ENCODE measurements at regions not wholly inside any gene's neighbourhood (a gene's known extent, or its start where the extent isn't known, plus 50 kb on each side); places are given as distances from the start of the nearest gene placed in this dataset.

DNA sequence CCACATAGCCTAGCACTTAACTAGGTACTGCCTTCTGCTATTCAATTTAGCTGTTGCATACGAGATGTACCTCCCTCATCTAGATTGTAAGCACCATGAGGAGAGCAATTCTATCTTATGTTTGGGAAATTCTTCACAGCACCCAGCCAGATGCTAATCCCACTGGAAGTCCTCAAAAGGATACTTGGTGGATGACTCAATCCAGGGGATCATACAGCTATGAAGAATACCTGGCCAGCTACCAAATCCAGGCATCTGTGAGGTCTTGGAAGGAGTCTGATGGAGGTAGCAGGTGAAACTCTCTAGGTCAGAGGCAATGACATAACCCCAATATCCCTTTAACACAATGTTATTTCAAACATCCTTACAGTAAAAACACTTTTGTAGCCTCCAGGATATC is 167.8 kb upstream of the NCAM1 start:
- TF ChIP-seq, protein P1, sequence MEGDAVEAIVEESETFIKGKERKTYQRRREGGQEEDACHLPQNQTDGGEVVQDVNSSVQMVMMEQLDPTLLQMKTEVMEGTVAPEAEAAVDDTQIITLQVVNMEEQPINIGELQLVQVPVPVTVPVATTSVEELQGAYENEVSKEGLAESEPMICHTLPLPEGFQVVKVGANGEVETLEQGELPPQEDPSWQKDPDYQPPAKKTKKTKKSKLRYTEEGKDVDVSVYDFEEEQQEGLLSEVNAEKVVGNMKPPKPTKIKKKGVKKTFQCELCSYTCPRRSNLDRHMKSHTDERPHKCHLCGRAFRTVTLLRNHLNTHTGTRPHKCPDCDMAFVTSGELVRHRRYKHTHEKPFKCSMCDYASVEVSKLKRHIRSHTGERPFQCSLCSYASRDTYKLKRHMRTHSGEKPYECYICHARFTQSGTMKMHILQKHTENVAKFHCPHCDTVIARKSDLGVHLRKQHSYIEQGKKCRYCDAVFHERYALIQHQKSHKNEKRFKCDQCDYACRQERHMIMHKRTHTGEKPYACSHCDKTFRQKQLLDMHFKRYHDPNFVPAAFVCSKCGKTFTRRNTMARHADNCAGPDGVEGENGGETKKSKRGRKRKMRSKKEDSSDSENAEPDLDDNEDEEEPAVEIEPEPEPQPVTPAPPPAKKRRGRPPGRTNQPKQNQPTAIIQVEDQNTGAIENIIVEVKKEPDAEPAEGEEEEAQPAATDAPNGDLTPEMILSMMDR (IDR thresholded peaks at IDR 0.05) = no peak
- Mint-ChIP-seq H3K27me3 (ENCODE audit: insufficient read depth) (peaks cover 2% of the 10 kb centered on the region; the same call in 1 of the 2 replicates), H3K27ac (no peak overlapping the region), H3K9me3 (peaks cover 15% of the 10 kb centered on the region), H3K36me3 (ENCODE audit: low read depth) (peaks cover 4% of the 10 kb centered on the region; the same call in 1 of the 2 replicates), H3K4me1 (ENCODE audit: low read depth) (no peaks in the 10 kb centered on the region), H3K4me3 (no peak overlapping the region)
- DNase-seq = no peak

DNA sequence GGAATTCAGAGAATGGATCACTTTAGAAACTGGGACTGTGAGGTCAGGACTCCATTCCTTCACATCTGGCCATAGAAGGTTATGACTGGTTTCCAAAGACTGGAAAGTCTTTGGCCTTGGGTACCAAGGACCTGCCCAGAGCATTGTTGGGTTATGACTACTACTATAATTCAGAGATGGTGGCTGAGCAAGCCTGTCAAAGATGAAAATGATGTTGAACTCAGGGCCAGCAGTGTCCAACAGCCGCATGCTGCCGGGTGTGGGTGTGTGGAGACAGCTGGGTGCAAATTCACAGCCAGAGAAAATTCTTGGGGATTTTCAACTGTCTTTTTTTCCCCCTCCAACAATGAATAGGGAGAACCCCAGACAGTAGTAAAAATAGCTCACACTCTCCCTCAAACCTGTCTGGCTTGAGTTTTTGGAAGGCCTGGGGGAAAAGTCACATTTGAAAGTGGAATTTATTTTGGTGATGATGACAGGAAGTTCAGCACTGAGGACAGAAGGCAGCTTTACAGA is 166.8 kb upstream of the NCAM1 start:
- Mint-ChIP-seq H3K4me1 (ENCODE audit: low read depth) (no peaks in the 10 kb centered on the region), H3K9me3 (peaks cover 22% of the 10 kb centered on the region), H3K27me3 (ENCODE audit: insufficient read depth) (peaks cover 2% of the 10 kb centered on the region), H3K36me3 (ENCODE audit: low read depth) (peaks cover 4% of the 10 kb centered on the region; the same call in 1 of the 2 replicates), H3K27ac (no peak overlapping the region), H3K4me3 (no peak overlapping the region)
- no peak for DNase-seq
- TF ChIP-seq, protein P1 (IDR thresholded peaks at IDR 0.05) = no peak

DNA sequence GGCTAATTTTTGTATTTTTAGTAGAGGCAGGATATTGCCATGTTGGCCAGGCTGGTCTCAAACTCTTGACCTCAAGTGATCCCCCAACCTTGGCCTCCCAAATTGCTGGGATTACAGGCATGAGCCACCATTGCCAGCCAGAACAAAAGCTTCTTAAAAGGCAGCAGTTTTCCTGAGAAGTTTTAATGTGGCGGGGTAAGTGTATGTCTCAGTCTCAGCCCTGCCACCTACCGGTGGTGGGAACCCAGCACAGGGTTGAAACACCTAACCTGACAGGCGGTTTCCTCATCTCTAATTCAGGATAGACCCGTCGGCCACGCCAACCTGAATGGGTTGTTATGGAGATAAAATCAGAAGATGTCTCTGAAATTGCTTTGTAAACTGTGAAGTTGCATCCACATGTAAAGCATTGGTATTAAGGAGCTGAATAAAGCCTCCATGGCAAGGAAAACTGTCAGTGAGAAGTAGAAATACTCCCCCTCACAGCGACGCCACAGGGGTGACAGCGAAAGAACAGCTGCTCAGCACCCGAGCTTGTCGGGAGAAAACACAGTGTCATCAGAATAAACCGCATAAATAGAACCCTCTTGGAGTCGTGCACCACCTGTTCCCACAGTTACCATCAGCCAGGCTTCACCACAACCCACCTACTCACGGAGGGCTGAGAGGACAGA is 165.9 kb upstream of the NCAM1 start:
- Mint-ChIP-seq H3K9me3 (peaks cover 29% of the 10 kb centered on the region), H3K4me1 (ENCODE audit: low read depth) (no peaks in the 10 kb centered on the region), H3K27ac (no peak overlapping the region), H3K36me3 (ENCODE audit: low read depth) (peaks cover 4% of the 10 kb centered on the region; the same call in 1 of the 2 replicates), H3K27me3 (ENCODE audit: insufficient read depth) (peaks cover 2% of the 10 kb centered on the region), H3K4me3 (no peak overlapping the region)
- TF ChIP-seq, protein P1 (IDR thresholded peaks at IDR 0.05) = peak; percentile 67
- peak; percentile 1 for DNase-seq

DNA sequence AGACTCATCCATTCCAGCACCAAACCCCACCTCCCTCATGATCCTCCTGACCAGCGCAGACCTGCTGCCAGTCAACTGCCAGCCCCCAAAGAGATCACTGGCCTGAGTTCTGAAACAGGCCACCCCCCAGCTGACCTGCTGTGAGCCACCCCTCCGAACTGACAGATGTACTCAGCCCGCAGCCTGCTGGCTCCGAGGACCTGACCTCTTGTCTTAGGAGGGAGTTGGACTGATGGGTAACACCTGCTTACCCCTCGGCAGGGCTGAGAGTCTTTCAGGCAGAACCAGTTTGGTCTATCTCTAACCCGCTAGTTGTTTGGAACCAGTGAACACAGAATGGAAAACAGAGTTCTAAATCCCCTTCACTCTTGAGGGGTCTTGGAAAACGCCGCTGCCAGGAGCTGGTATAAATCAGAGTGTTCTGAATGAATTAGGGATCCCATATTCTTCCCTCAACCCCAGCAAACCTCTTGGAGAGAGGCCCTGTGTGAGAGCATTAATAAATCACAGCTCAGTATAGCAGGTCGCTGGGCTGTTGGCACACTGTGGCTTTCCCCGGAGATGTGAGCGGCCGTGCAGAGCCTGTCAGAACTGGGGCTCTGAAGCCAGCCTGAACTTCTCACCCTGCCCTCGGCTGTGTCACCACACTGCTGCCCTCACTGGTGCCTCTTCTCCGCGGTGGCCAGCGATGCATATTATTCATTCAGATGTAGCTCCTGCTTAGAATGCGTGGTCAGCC is 165.1 kb upstream of the NCAM1 start:
- H3K4me1 Mint-ChIP-seq (ENCODE audit: low read depth) = no peaks in the 10 kb centered on the region
- peaks cover 4% of the 10 kb centered on the region; the same call in 1 of the 2 replicates for H3K36me3 Mint-ChIP-seq (ENCODE audit: low read depth)
- peaks cover 37% of the 10 kb centered on the region for H3K9me3 Mint-ChIP-seq
- no peak for DNase-seq
- H3K27me3 Mint-ChIP-seq (ENCODE audit: insufficient read depth) = peaks cover 2% of the 10 kb centered on the region
- TF ChIP-seq, protein P1 (IDR thresholded peaks at IDR 0.05) = no peak
- H3K27ac Mint-ChIP-seq = no peak overlapping the region
- H3K4me3 Mint-ChIP-seq = no peak overlapping the region

DNA sequence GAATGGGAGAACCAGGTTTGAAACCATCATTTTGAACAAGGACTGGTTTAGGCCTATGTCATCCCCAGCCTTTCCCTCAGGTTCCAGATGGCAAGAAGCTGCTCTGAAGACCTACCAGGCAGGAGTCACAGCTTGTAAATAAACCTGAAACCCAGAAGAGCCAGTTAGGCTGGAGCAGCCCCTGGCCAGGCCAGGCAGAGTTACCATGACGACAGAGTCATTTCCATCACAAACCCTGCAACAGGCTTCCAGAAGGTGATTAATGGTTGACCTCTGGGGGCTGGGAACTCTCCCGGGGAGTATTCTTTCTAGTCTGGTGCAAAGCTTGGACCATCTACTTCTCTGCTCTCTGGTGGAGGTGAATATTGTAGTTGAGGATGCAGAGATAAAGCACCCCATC is 164.1 kb upstream of the NCAM1 start:
- Mint-ChIP-seq H3K27me3 (ENCODE audit: insufficient read depth) (peaks cover 2% of the 10 kb centered on the region), H3K4me1 (ENCODE audit: low read depth) (no peaks in the 10 kb centered on the region), H3K36me3 (ENCODE audit: low read depth) (peaks cover 4% of the 10 kb centered on the region; the same call in 1 of the 2 replicates), H3K27ac (no peak overlapping the region), H3K4me3 (no peak overlapping the region), H3K9me3 (peaks cover 37% of the 10 kb centered on the region)
- TF ChIP-seq, protein P1 (IDR thresholded peaks at IDR 0.05) = no peak
- no peak for DNase-seq

Measured in HFFc6 (cell line).